Stimulated activated CD4-positive, alpha-beta T cell treated with anti-CD3 and anti-CD28 coated beads, Interleukin-4, amount 100 ng/mL, for 24 hours (primary cell): ENCODE measurements at regions not wholly inside any gene's neighbourhood (a gene's known extent, or its start where the extent isn't known, plus 50 kb on each side); places are given as distances from the start of the nearest gene placed in this dataset.

Experiments used
- DNase-seq: peaks from one replicate; pipeline ENCODE4 v3.0.0-alpha.2; 2020

GRCh38 chr18:75654851-75655751 lies 227.6 kb upstream of the SMIM21 start:
- no peak for DNase-seq

- DNase-seq, result no peak
Observed at GRCh38 chr18:75654386-75654785, 226.9 kb upstream of the SMIM21 start.

- DNase-seq, result no peak
Observed at GRCh38 chr18:75652528-75652927, 225.0 kb upstream of the SMIM21 start.

- DNase-seq, result no peak
Observed at GRCh38 chr18:75644871-75645270, 217.4 kb upstream of the SMIM21 start.

GRCh38 chr18:75643083-75643482 lies 215.6 kb upstream of the SMIM21 start:
- DNase-seq, result no peak

GRCh38 chr18:75639472-75639831 lies 211.9 kb upstream of the SMIM21 start:
- DNase-seq, result no peak

GRCh38 chr18:75638776-75639471 lies 211.4 kb upstream of the SMIM21 start:
- DNase-seq, result no peak

GRCh38 chr18:75638223-75638775 lies 210.8 kb upstream of the SMIM21 start:
- no peak for DNase-seq

GRCh38 chr18:75635096-75635495 lies 207.6 kb upstream of the SMIM21 start:
- DNase-seq, result no peak

- DNase-seq, result no peak
Observed at GRCh38 chr18:75625966-75626365, 198.5 kb upstream of the SMIM21 start.

GRCh38 chr18:75624869-75625268 lies 197.4 kb upstream of the SMIM21 start:
- DNase-seq, result no peak

GRCh38 chr18:75621818-75622217 lies 194.3 kb upstream of the SMIM21 start:
- no peak for DNase-seq

GRCh38 chr18:75618146-75618545 lies 190.6 kb upstream of the SMIM21 start:
- no peak for DNase-seq

- DNase-seq, result no peak
Observed at GRCh38 chr18:75612456-75612855, 185.0 kb upstream of the SMIM21 start.

GRCh38 chr18:75607701-75608100 lies 180.2 kb upstream of the SMIM21 start:
- DNase-seq, result no peak

- DNase-seq, result no peak
Observed at GRCh38 chr18:75592527-75592926, 165.0 kb upstream of the SMIM21 start.

- no peak for DNase-seq
Observed at GRCh38 chr18:75588412-75588811, 160.9 kb upstream of the SMIM21 start.

- no peak for DNase-seq
Observed at GRCh38 chr18:75587131-75587530, 159.6 kb upstream of the SMIM21 start.

- DNase-seq, result no peak
Observed at GRCh38 chr18:75586130-75586889, 158.8 kb upstream of the SMIM21 start.

GRCh38 chr18:75582940-75583339 lies 155.4 kb upstream of the SMIM21 start:
- no peak for DNase-seq

- no peak for DNase-seq
Observed at GRCh38 chr18:75582406-75582821, 154.9 kb upstream of the SMIM21 start.

- DNase-seq, result no peak
Observed at GRCh38 chr18:75581336-75582131, 154.0 kb upstream of the SMIM21 start.
